HG02798 (cell line): ENCODE measurements at regions not wholly inside any gene's neighbourhood (a gene's known extent, or its start where the extent isn't known, plus 50 kb on each side); places are given as distances from the start of the nearest gene placed in this dataset.

Experiments used
- ATAC-seq: cut with Tn5 transposase; IDR thresholded peaks from one replicate; pipeline ENCODE4 v1.9.1; 2021; ENCODE audit warnings: mild to moderate bottlenecking; ENCODE audit not compliant: unreplicated experiment, poor library complexity

- ATAC-seq = no peak
These were observed 289.4 kb downstream of the PRL start for GRCh38 chr6:22007469-22007868.

- no peak for ATAC-seq
These were observed 288.5 kb downstream of the PRL start for GRCh38 chr6:22008248-22008836.

- ATAC-seq = no peak
These were observed 286.7 kb downstream of the PRL start for GRCh38 chr6:22010102-22010501.

- no peak for ATAC-seq
These were observed 281.6 kb downstream of the PRL start for GRCh38 chr6:22015216-22015615.

- no peak for ATAC-seq
These were observed 280.9 kb downstream of the PRL start for GRCh38 chr6:22015944-22016343.

- ATAC-seq = no peak
These were observed 279.6 kb downstream of the PRL start for GRCh38 chr6:22017272-22017671.

- no peak for ATAC-seq
These were observed 279.1 kb downstream of the PRL start for GRCh38 chr6:22017766-22018165.

GRCh38 chr6:22019857-22020256 is 277.0 kb downstream of the PRL start:
- ATAC-seq = no peak

GRCh38 chr6:22020299-22021003 is 276.4 kb downstream of the PRL start:
- no peak for ATAC-seq

GRCh38 chr6:22021966-22022365 is 274.9 kb downstream of the PRL start:
- ATAC-seq = no peak

GRCh38 chr6:22023937-22024336 is 272.9 kb downstream of the PRL start:
- ATAC-seq = no peak

- ATAC-seq = peak; percentile 31
These were observed 271.8 kb downstream of the PRL start for GRCh38 chr6:22024973-22025467.

- peak; percentile 55 for ATAC-seq
These were observed 271.2 kb downstream of the PRL start for GRCh38 chr6:22025468-22026163.

- ATAC-seq = peak; percentile 15
These were observed 270.6 kb downstream of the PRL start for GRCh38 chr6:22026164-22026678.

GRCh38 chr6:22027040-22027725 is 269.7 kb downstream of the PRL start:
- ATAC-seq = no peak

GRCh38 chr6:22028403-22029090 is 268.3 kb downstream of the PRL start:
- ATAC-seq = no peak

- ATAC-seq = no peak
These were observed 267.7 kb downstream of the PRL start for GRCh38 chr6:22029171-22029570.

- ATAC-seq = no peak
These were observed 265.9 kb downstream of the PRL start for GRCh38 chr6:22030730-22031619.

- ATAC-seq = no peak
These were observed 261.1 kb downstream of the PRL start for GRCh38 chr6:22035690-22036089.
